ENCODE measurements at regions not wholly inside any gene's neighbourhood (a gene's known extent, or its start where the extent isn't known, plus 50 kb on each side); places are given as distances from the start of the nearest gene placed in this dataset.

- TF ChIP-seq FOXK2 (IDR thresholded peaks at IDR 0.05) (no peak), SP1 (IDR thresholded peaks at IDR 0.05) (no peak), PKNOX1 (IDR thresholded peaks at IDR 0.05) (no peak), SUZ12 (IDR thresholded peaks at IDR 0.05) (no peak), TARDBP (IDR thresholded peaks at IDR 0.05) (no peak)
Observed at GRCh38 chr3:59308001-59308400, 258.2 kb upstream of the CFAP20DC start.
